Thyroid gland (tissue), 4 donors: ENCODE measurements at regions not wholly inside any gene's neighbourhood (a gene's known extent, or its start where the extent isn't known, plus 50 kb on each side); places are given as distances from the start of the nearest gene placed in this dataset.

Experiments
- DNase-seq, 2 donors: peaks; one replicate each; pipeline ENCODE4 v3.0.0-alpha.2; 2019
- H3K27ac ChIP-seq, 3 donors: fragments of 200-600 bp; sonication (generic); 1 replicate in 2 of 3; 2 replicates in 1 of 3; pipeline ENCODE4 v1.5.1; 2016 to 2019; ENCODE audit warnings: mild to moderate bottlenecking in 1 of 3, moderate library complexity in 1 of 3
- H3K27me3 ChIP-seq: fragments of 200-600 bp; sonication (generic); one replicate; pipeline ENCODE4 v1.5.1; 2019
- H3K36me3 ChIP-seq, 2 donors: fragments of 200-600 bp; sonication (generic); one replicate each; pipeline ENCODE4 v1.5.1; 2016 to 2019
- H3K4me1 ChIP-seq, 2 donors: fragments of 200-600 bp; sonication (generic); one replicate each; pipeline ENCODE4 v1.5.1; 2017 to 2019
- H3K4me3 ChIP-seq, 3 donors: fragments of 200-600 bp; sonication (generic); replicated peaks in 1 of 3; 1 replicate in 2 of 3; 2 replicates in 1 of 3; pipeline ENCODE4 v1.5.1; 2016; ENCODE audit warnings: mild to moderate bottlenecking in 1 of 3
- H3K9me3 ChIP-seq: fragments of 200-600 bp; sonication (generic); one replicate; pipeline ENCODE4 v1.5.1; 2017
- POLR2A ChIP-seq, 2 donors: fragments of 450-650 bp; IDR thresholded peaks; one replicate each; pipeline ENCODE4 v1.6.1; 2017; ENCODE audit warnings: antibody characterized with exemption in 2 of 2, mild to moderate bottlenecking in 2 of 2, moderate library complexity in 1 of 2
- WGBS, 2 donors: methylation state at CpG; one replicate each; pipeline ENCODE4 v1.1.5; 2017; 5-methylcytosine and 5-hydroxymethylcytosine counted together
- intact Hi-C: fragments of 100-400 bp; cut with DNase I; formaldehyde crosslinking; loops from one replicate; pipeline ENCODE4 v1.15.1; 2023
- TF ChIP-seq, protein P1 (sequence below), 6 experiments: fragments of 200-600 bp in 3 of 6; fragments of 450-650 bp in 3 of 6; sonication (generic) in 3 of 6; IDR thresholded peaks; one replicate each; pipeline ENCODE4 v1.5.1; 2016 to 2019; ENCODE audit warnings: antibody characterized with exemption in 6 of 6, mild to moderate bottlenecking in 2 of 6, inconsistent platforms in 1 of 6, moderate library complexity in 1 of 6

DNA sequence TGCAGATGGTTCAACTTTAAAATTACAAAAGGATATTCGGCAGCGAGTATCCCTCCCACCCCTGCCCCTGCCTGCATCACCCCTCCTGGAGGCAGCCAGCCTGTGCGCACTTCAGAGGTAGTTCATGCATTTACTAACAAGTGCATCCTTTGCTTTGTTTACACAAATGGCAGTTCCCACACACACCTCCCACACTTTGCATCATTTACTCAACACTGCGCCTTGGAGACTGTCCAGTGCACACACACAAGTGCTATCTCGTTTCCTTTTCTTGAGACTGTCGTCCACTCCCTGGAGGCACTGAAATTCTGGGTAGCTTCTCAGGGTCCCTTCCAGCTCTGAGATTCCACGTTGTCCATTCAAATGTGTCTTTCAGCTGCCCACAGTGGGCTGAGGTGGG, 53.1 kb upstream of the VSX1 start:
- 37 to 39% methylated on average over 7 of the region's 7 CpGs for WGBS, 2 donors
- TF ChIP-seq, protein P1, sequence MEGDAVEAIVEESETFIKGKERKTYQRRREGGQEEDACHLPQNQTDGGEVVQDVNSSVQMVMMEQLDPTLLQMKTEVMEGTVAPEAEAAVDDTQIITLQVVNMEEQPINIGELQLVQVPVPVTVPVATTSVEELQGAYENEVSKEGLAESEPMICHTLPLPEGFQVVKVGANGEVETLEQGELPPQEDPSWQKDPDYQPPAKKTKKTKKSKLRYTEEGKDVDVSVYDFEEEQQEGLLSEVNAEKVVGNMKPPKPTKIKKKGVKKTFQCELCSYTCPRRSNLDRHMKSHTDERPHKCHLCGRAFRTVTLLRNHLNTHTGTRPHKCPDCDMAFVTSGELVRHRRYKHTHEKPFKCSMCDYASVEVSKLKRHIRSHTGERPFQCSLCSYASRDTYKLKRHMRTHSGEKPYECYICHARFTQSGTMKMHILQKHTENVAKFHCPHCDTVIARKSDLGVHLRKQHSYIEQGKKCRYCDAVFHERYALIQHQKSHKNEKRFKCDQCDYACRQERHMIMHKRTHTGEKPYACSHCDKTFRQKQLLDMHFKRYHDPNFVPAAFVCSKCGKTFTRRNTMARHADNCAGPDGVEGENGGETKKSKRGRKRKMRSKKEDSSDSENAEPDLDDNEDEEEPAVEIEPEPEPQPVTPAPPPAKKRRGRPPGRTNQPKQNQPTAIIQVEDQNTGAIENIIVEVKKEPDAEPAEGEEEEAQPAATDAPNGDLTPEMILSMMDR (IDR thresholded peaks at IDR 0.05), result no peak
- no peak for TF ChIP-seq POLR2A (IDR thresholded peaks at IDR 0.05)
- Histone ChIP-seq H3K4me1 (peaks cover 20 to 27% of the 10 kb centered on the region in 2 donors), H3K27ac (peak overlapping the region in 1 of 3 donors; percentile 69), H3K9me3 (no peaks in the 10 kb centered on the region), H3K4me3 (no peak overlapping the region), H3K27me3 (no peaks in the 10 kb centered on the region), H3K36me3 (no peaks in the 10 kb centered on the region)
- intact Hi-C loops, result no loop called here
- DNase-seq, result peak; percentile 86 to 87

GRCh38 chr20:25136056-25136455, 54.1 kb upstream of the VSX1 start:
- DNase-seq, result no peak
- no peak overlapping the region for H3K27ac ChIP-seq
- intact Hi-C loops, result no loop called here
- no peak for TF ChIP-seq POLR2A (IDR thresholded peaks at IDR 0.05)
- TF ChIP-seq, protein P1 (IDR thresholded peaks at IDR 0.05), result no peak
- H3K4me3 ChIP-seq, result no peak overlapping the region
- H3K27me3 ChIP-seq, result no peaks in the 10 kb centered on the region
- 90 to 93% methylated on average over 1 of the region's 1 CpG for WGBS, 2 donors
- no peaks in the 10 kb centered on the region for H3K9me3 ChIP-seq
- no peaks in the 10 kb centered on the region for H3K36me3 ChIP-seq
- H3K4me1 ChIP-seq, result peaks cover 20 to 27% of the 10 kb centered on the region in 2 donors

- DNase-seq, result peak; percentile 91 to 92
- 33 to 45% methylated on average over 4 to 6 of the region's 6 CpGs for WGBS, 2 donors
Measured at GRCh38 chr20:25136643-25137559, 55.0 kb upstream of the VSX1 start.

GRCh38 chr20:25139029-25139705, 56.3 kb upstream of the ENTPD6 start:
- no peak for TF ChIP-seq POLR2A (IDR thresholded peaks at IDR 0.05)
- TF ChIP-seq, protein P1 (IDR thresholded peaks at IDR 0.05), result peak in 1 of 6 experiments; percentile 21
- no peak overlapping the region for H3K4me3 ChIP-seq
- no peaks in the 10 kb centered on the region for H3K27me3 ChIP-seq
- H3K27ac ChIP-seq, result no peak overlapping the region
- H3K9me3 ChIP-seq, result no peaks in the 10 kb centered on the region
- H3K4me1 ChIP-seq, result peaks cover 20 to 27% of the 10 kb centered on the region in 2 donors
- WGBS, 2 donors, result 76 to 77% methylated on average over 12 of the region's 12 CpGs
- H3K36me3 ChIP-seq, result no peaks in the 10 kb centered on the region
- intact Hi-C loops, result no loop called here
- peak in 1 of 2 donors; percentile 40 for DNase-seq

More at GRCh38 chr20:25136643-25137559, 55.0 kb upstream of the VSX1 start:
- Histone ChIP-seq H3K4me3 (no peak overlapping the region), H3K27ac (peak overlapping the region in 2 of 3 donors; percentile 25 to 51), H3K36me3 (no peaks in the 10 kb centered on the region), H3K27me3 (no peaks in the 10 kb centered on the region), H3K4me1 (peaks cover 20 to 27% of the 10 kb centered on the region in 2 donors), H3K9me3 (no peaks in the 10 kb centered on the region)
- intact Hi-C loops, result no loop called here
- no peak for TF ChIP-seq POLR2A (IDR thresholded peaks at IDR 0.05)
- TF ChIP-seq, protein P1 (IDR thresholded peaks at IDR 0.05), result no peak
